H1 (cell line): ENCODE measurements at regions not wholly inside any gene's neighbourhood (a gene's known extent, or its start where the extent isn't known, plus 50 kb on each side); places are given as distances from the start of the nearest gene placed in this dataset.

Experiments
- CEBPB ChIP-seq: IDR thresholded peaks from 2 replicates; pipeline ENCODE4 v1.6.1; 2012; ENCODE audit warnings: low read depth, low read length
- CTCF ChIP-seq, 3 experiments: IDR thresholded peaks; 1 replicate in 2 of 3; 2 replicates in 1 of 3; pipeline versions ENCODE4 v1.5.1 to v1.6.1; 2011; ENCODE audit warnings: low read length in 3 of 3, mild to moderate bottlenecking in 3 of 3, inconsistent platforms in 2 of 3, low read depth in 1 of 3, moderate library complexity in 1 of 3; ENCODE audit not compliant: insufficient read depth in 1 of 3; ENCODE audit errors: control extremely low read depth in 1 of 3
- EP300 ChIP-seq, 2 experiments: IDR thresholded peaks; 1 replicate in 1 of 2; 2 replicates in 1 of 2; pipeline ENCODE4 v1.6.1; 2011 to 2012; ENCODE audit warnings: low read depth in 2 of 2, low read length in 2 of 2, mild to moderate bottlenecking in 2 of 2, borderline replicate concordance in 1 of 2, inconsistent platforms in 1 of 2, moderate library complexity in 1 of 2
- EZH2 ChIP-seq: fragments of 200-600 bp; sonication (generic); IDR thresholded peaks from 2 replicates; pipeline ENCODE4 v1.7.1; 2012; ENCODE audit warnings: low read depth, mild to moderate bottlenecking, moderate library complexity, low read length, inconsistent platforms; ENCODE audit not compliant: severe bottlenecking
- GTF2F1 ChIP-seq: IDR thresholded peaks from 2 replicates; pipeline ENCODE4 v1.6.1; 2012; ENCODE audit warnings: low read depth, low read length, improper control_type of control experiment, borderline replicate concordance
- JUND ChIP-seq: IDR thresholded peaks from 2 replicates; pipeline ENCODE4 v1.6.1; 2011; ENCODE audit warnings: mild to moderate bottlenecking, improper control_type of control experiment, low read length
- MAX ChIP-seq: IDR thresholded peaks from 2 replicates; pipeline ENCODE4 v1.6.1; 2012; ENCODE audit warnings: inconsistent platforms
- POLR2A ChIP-seq, 2 experiments: IDR thresholded peaks; 1 replicate in 1 of 2; 2 replicates in 1 of 2; pipeline ENCODE4 v1.6.1; 2011; ENCODE audit warnings: low read depth in 2 of 2, low read length in 2 of 2, mild to moderate bottlenecking in 2 of 2; ENCODE audit errors: control extremely low read depth in 1 of 2
- POLR2AphosphoS5 ChIP-seq: IDR thresholded peaks from 2 replicates; pipeline ENCODE4 v1.6.1; 2011; ENCODE audit warnings: low read depth, low read length
- RAD21 ChIP-seq, 2 experiments: IDR thresholded peaks in 1 of 2; conservative IDR thresholded peaks in 1 of 2; 2 replicates each; pipeline ENCODE4 v1.6.1; 2011; ENCODE audit warnings: low read depth in 2 of 2, low read length in 2 of 2, improper control_type of control experiment in 1 of 2, inconsistent platforms in 1 of 2, mild to moderate bottlenecking in 1 of 2, moderate library complexity in 1 of 2
- RFX5 ChIP-seq: IDR thresholded peaks from 2 replicates; pipeline ENCODE4 v1.6.1; 2011; ENCODE audit warnings: low read depth, low read length, improper control_type of control experiment, borderline replicate concordance
- SIN3A ChIP-seq, 2 experiments: IDR thresholded peaks in 1 of 2; conservative IDR thresholded peaks in 1 of 2; 2 replicates each; pipeline ENCODE4 v1.6.1; 2011 to 2012; ENCODE audit warnings: low read length in 2 of 2, improper control_type of control experiment in 1 of 2, low read depth in 1 of 2, mild to moderate bottlenecking in 1 of 2
- TCF12 ChIP-seq: IDR thresholded peaks from 2 replicates; pipeline ENCODE4 v1.6.1; 2011; ENCODE audit warnings: low read depth, mild to moderate bottlenecking, low read length
- YY1 ChIP-seq: IDR thresholded peaks from 2 replicates; pipeline ENCODE4 v1.6.1; 2011; ENCODE audit warnings: low read depth, mild to moderate bottlenecking, low read length

- TF ChIP-seq CTCF (IDR thresholded peaks at IDR 0.05; ENCODE audit: control extremely low read depth in 1 of 3, insufficient read depth in 1 of 3, low read depth in 1 of 3, low read length in 3 of 3): no peak
- no peak for TF ChIP-seq TCF12
- TF ChIP-seq RAD21 (IDR thresholded peaks at IDR 0.05 in 1 of 2, conservative IDR thresholded peaks at IDR 0.05 in 1 of 2; ENCODE audit: low read depth in 2 of 2, low read length in 2 of 2): no peak
- TF ChIP-seq EP300 (IDR thresholded peaks at IDR 0.05; ENCODE audit: borderline replicate concordance in 1 of 2, low read depth in 2 of 2, low read length in 2 of 2): no peak
- no peak for TF ChIP-seq RFX5
- no peak for TF ChIP-seq CEBPB
- TF ChIP-seq SIN3A (conservative IDR thresholded peaks at IDR 0.05 in 1 of 2, IDR thresholded peaks at IDR 0.05 in 1 of 2; ENCODE audit: low read depth in 1 of 2, low read length in 2 of 2): no peak
- no peak for TF ChIP-seq YY1
- TF ChIP-seq GTF2F1: no peak
- no peak for TF ChIP-seq EZH2
- TF ChIP-seq MAX: no peak
- TF ChIP-seq POLR2A (IDR thresholded peaks at IDR 0.05; ENCODE audit: control extremely low read depth in 1 of 2, low read depth in 2 of 2, low read length in 2 of 2): no peak
- TF ChIP-seq JUND: no peak
- no peak for TF ChIP-seq POLR2AphosphoS5
These were observed 69.2 kb upstream of the CCN6 start for GRCh38 chr6:111984516-111985201.
